GM21619 (cell line): ENCODE measurements at regions not wholly inside any gene's neighbourhood (a gene's known extent, or its start where the extent isn't known, plus 50 kb on each side); places are given as distances from the start of the nearest gene placed in this dataset.
"Not testable (repeated sequence)": the region's sequence is repeated elsewhere in the genome, so short reads cannot be mapped to it uniquely, and the experiment has no call there.

ENCODE experiments used
- ATAC-seq: cut with Tn5 transposase; IDR thresholded peaks from one replicate; pipeline ENCODE4 v1.9.1; 2021; ENCODE audit not compliant: unreplicated experiment

DNA sequence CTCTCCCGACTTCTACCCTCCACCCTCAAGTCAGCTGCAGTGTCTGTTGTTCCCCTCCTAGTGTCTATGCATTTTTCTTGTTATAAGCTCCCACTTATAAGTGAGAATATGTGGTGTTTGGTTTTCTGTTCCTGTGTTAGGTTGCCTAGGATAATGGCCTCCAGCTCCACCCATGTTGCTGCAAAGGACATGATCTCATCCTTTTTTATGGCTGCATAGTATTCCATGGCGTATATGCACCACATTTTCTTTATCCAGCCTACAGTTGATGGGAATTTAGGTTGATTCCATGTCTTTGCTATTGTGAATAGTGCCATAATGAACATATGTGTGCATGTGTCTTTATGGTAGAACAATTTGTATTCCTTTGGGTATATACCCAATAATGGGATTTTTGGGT is 80.7 kb downstream of the SPTSSA start:
- not testable (repeated sequence) for ATAC-seq

- ATAC-seq = no peak
These were observed 81.6 kb downstream of the SPTSSA start for GRCh38 chr14:34380471-34380845.

DNA sequence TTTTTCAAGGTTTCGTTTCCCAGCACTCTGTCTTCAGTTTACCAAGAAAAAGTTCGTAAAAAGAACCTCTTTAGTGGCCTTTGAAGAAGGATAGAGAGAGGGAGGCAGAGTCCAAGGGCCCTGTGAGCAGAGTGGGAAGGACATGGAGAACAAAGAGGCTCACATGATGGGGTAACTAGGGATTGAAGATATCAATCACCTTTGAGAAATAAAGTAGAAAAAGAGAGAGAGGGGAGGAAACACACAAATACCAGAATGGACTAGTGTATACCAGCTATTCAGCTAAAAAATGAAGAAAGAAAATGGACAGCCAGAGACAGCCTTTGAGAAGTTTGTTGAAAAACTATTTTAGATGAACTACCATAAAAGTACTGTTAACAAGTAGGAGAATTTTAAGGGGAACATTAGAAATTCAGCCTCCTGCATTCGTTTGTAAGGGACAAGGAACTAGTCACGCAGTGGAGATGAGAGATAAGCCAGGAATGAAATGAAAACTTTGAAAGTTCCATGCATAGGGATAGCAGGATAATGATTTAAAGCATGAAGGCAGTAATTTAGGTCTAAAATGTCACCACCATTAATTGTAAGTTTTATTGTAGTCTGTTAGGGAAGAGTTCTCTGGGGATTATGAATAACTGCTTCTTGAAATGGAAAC is 82.1 kb downstream of the SPTSSA start:
- ATAC-seq = no peak

DNA sequence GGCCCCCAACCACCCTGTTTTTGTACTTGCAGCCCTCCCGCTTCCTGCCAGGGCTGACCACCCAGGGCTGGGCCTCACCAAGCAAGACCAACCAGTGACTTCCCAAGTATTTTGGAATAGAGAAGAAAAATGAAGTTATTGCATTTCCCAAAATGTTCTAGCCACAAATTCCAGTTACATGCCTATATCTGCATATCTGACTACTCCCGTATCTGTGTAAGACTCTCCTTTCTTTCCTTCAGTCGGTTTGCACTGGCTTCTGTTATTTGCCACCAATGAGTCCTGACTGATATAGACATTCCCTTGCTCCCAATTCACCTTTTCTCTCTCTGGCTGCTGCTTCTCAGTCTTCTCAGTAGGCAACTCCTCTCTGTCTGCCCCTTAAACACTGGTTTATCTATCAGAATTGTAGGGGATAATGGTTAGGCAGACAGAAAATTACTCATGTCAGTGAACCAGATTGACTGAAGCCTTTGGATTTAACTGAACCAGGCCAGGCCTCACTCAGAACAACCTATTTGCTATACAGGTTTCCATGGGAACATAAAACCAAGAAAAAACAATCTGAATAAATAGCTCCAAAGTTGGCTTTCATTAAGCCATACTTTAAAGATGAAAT is 85.3 kb downstream of the SPTSSA start:
- no peak for ATAC-seq

DNA sequence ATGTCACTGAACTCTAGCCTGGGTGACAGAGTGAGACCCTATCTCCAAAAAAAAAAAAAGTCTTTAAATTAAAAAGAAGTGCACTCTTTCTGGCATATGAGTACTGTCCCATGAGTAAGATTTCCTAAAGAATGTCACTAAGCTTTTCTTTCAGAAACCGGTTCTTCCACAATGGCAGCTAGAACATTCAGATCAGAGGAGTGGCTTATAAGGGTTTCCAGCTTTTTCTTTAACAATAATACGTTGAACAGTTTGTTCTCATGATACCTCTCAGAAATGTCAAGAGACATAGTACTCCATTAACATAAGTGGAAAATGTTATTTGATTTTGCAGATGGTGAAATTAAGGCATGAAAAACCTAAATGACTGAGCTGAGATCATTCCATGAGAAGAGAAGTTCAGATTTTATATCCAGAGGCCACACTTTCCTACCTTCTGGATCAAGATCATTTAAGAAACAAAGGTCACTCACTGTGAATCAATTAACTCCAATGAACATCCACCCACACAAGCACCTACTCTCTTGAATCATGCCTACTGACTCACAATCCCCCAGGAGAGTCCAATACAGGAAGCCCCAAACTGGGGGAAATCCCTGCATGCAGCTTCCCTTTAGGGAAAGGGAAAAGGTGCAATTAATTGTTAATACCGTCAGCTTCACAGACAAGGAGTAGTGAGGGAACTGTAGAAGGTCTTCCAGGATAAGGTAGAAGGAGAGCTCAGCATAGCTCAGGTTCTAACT is 86.9 kb downstream of the SPTSSA start:
- no peak for ATAC-seq

DNA sequence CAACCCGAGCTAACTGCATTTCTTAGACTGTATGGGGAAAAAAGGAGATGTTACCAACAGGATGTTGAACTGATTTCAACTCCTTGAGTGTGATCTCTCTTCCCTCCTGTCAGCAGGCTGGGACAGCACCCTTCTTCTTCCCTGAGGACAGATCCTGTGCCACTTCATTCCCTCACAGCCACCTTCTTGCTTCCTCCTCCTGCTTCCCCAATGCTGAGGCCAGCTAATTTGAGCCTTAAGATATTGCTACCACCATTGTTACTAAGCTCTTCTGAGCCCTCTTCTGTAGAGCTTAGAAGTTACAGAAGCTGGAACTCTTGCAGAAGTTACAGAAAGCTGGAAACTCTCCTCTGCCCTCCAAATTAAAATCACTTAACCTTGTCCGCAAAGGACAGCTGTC is 88.8 kb downstream of the SPTSSA start:
- no peak for ATAC-seq

- ATAC-seq = no peak
These were observed 89.3 kb downstream of the SPTSSA start for GRCh38 chr14:34372786-34373185.

DNA sequence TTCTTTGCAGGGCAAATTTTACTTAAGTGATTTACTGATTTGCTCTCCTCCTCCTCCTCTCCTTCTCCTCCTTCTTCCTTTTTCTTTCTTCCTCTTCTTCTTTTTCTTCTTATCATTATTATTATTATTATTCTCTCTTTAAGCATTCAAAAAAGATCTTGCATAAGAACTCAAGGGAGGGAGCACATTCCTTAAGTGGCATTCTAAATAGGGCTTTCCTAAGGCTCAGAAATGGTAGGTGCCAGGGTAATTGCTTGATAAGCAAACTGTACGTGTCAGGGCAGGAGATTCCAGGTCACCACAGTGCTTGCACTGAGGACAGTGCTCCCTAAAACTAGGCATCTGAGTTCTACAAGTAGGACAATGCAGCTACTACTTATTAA is 92.4 kb downstream of the SPTSSA start:
- ATAC-seq = no peak

DNA sequence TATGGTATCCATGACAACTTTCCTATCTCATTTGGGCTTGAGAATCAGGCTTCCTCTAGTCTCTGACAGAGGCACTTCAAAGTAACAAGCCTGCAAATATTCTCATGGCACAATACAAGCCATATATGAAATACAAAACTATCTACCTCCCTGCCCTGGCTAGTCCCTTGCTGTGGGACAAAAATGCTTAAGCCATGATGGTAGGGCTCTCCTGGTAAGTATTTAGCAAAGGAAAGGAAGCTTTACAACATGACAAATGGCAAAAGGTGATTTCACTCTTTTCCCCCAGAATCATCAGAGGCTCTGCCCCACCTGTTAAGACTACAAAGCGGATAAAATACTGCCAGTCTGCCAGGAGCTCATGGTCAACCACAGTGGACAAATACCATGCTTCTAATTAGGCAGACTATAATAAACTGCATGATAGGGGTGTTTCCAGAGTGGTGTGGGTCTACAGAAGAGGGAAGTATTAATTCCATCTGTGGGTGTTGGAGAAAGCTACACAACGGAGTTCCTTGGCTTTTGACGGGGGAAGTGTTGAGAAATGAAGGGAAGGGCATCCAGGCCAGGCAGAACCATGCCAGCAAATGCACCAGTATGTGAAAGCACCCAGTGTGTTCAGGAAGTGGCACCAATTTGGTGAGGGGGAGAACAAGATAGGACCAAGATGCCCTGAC is 92.9 kb downstream of the SPTSSA start:
- no peak for ATAC-seq

GRCh38 chr14:34368115-34368970 is 93.7 kb downstream of the SPTSSA start:
- ATAC-seq = no peak

- no peak for ATAC-seq
These were observed 96.6 kb downstream of the SPTSSA start for GRCh38 chr14:34365309-34365915.

DNA sequence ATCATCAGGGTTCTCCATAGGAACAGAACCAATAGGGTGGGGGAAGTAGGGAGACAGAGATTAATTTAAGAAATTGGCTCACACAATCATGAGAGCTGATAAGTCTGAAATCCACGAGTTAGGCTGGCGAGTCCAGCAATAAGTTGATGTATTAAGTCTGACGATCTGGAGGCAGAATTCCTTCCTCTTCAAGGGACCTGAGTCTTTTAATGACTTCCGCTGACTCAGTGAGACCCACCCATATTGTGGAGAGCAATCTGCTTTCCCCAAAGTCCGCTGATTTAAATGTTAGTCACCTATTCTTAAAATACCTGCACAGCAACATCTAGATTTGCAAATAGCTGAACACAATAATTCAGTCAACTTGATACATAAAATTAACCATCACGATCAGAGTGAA is 97.8 kb downstream of the SPTSSA start:
- ATAC-seq = no peak

GRCh38 chr14:34363733-34364134 is 98.3 kb downstream of the SPTSSA start:
- ATAC-seq = no peak

DNA sequence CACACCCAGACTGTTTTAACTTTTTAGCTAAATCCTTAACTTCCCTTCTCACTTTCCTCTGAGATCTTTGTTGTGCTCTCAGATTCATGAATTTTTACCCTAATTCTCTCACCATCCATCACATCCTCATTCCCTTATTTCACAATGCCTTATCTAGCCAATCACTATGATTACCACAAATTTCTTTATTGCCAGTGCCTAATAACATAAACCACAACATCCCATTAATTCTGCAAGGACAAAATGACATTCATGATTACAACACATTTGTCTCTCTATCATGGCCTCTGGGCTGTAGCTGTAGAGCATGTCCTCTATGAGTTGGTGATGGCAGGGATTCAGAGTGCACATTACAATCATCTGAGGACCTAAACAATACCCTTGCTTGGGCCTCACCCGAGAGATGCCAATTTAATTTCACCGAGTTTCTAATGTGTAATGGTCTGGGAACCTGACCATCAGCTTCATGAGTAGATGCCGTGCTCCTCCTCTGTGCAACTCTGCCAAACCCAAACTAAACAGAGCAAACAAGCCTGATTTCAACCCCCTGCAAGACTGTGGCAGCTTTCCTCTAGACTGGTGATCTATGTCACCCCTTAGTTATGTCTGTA is 99.3 kb downstream of the SPTSSA start:
- ATAC-seq = no peak

DNA sequence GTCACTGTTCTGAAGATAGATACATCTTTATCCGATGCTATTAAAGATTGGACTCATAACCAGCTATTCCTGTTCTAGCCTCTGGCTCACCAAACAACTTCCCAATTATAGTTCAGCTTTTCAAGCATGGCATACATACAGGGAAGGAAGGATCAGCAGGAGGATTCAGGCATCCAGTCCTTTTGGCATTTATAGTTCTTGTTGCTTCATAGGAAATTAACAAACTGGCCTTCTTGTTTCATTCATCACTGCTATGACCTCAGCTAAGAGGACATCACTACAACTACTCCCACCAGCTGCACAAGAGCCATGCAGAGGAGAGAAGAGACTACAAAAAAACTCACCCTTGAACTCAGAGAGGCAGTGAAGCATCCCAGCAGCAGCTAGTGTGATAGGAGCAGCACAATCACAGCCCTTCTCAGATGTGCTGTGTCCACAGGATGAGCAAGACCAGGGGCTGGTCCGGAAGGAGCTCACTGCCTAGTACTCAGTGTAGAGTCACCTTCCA is 100.5 kb downstream of the SPTSSA start:
- ATAC-seq = no peak

- no peak for ATAC-seq
These were observed 102.5 kb downstream of the SPTSSA start for GRCh38 chr14:34359420-34360117.

GRCh38 chr14:34356264-34356654 is 105.8 kb downstream of the SPTSSA start:
- ATAC-seq = no peak

DNA sequence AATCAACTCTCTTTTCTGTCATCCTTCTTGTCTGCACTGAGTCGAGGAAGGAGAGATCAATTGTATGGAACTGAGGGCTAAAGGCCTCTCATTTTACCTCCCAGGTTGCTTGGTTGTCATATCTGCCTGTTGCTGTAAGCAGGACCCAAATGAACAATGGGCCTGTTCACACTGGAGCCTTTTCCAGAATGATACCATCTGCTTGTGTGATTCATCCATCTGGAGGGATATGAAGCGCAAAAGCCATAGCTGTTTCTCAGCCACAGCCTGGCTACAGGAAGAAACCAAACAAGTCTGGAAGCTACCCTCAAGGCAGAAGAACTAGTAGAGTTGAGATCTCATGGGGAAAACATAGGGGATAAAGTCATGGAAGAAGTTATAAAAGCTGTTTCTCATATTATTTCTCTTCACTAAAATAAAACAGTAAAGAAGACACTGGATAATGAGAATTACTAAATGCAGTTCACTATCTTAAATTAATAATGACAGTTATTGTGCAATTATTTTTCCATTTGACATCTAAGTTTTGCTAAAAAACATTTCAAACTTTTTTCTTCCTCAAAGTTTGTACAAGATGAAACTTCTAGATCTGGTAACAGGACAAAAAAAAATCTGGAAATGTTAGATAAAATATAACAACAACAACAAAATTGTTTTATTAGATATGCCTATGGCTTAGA is 106.3 kb downstream of the SPTSSA start:
- no peak for ATAC-seq

DNA sequence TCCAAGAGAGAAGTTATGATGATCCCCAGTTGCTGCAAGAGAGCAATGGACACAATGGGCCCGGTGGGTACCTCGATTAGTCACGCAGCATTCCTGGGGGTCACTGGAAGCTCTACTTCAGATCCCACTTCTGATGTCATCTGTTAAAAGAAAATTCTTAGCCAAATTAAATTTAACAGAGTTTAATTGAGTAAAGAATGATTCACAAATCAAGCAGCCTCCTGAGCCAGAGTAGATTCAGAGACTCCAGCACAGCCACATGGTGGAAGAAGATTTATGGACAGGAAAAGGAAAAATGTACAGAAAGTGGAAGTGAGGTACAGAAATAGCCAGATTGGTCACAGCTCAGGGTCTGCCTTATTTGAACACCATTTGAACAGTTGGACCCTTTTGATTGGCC is 107.5 kb downstream of the SPTSSA start:
- ATAC-seq = no peak
